GM21390 (cell line): ENCODE measurements at regions not wholly inside any gene's neighbourhood (a gene's known extent, or its start where the extent isn't known, plus 50 kb on each side); places are given as distances from the start of the nearest gene placed in this dataset.

Experiments
- ATAC-seq: cut with Tn5 transposase; IDR thresholded peaks from one replicate; pipeline ENCODE4 v1.9.1; 2021; ENCODE audit not compliant: unreplicated experiment

GRCh38 chr22:47291565-47292495, 529.4 kb downstream of the TBC1D22A start:
- no peak for ATAC-seq

- no peak for ATAC-seq
Measured at GRCh38 chr22:47290706-47291430, 528.4 kb downstream of the TBC1D22A start.

- no peak for ATAC-seq
Measured at GRCh38 chr22:47289336-47289985, 527.0 kb downstream of the TBC1D22A start.

DNA sequence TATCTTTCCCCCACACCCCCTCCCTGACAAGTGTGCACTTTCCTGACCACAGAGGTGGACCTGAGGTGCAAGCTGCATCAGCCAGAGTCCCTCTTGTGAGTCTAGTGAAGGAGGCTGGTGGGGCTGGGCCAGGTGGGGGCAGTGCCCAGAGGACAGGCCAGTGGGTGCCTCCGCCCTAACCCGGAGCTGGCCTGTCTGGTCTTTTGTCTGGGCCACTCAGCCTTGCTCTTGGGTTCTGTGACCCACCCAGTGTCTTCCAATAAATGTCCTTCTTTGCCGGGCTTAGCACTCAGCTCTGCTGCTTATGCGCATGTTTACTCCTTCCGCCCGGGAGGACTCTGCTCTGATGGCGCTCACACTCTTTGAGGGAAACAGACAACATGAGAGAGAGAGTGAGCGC, 526.2 kb downstream of the TBC1D22A start:
- ATAC-seq, result no peak

GRCh38 chr22:47287516-47287915, 525.1 kb downstream of the TBC1D22A start:
- no peak for ATAC-seq

DNA sequence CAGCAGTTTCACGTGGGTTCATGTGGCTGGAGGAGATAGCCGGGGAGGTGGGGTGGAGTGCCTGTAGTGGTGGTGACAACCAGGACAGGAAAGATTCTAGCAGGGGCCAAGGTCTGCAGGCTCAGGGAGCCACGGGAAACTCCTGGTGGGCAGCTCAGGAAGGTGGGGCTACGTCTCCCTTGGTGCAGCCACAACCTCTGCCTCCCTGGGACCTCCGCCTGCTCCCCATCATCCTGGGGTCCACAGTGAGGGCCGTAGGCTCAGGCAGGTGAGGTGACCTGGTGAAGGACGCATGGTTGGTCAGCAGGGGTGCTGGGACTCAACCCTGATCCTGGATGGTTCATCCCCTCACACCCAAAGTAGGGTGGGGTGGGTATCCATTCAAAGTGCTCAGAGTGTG, 524.1 kb downstream of the TBC1D22A start:
- no peak for ATAC-seq

DNA sequence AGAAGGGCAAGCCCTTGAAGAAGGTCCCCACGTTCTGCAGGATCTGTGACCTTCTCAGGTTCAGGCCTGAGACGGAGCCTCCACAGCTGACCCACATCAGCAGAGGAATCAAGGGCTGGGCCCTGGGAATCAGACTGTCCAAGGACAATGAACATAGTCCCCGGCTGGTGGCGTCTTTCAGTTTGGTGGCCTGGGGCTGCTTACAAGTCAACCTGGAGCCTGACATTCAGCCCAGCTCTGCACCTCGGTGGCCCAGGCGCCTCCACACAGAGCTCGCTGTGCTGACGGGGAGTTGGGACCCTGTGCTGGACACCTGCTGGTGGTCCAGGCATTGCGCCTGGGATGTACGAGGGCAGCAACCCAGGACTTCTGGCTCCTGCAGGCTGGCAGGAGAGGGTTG, 523.5 kb downstream of the TBC1D22A start:
- ATAC-seq, result no peak

DNA sequence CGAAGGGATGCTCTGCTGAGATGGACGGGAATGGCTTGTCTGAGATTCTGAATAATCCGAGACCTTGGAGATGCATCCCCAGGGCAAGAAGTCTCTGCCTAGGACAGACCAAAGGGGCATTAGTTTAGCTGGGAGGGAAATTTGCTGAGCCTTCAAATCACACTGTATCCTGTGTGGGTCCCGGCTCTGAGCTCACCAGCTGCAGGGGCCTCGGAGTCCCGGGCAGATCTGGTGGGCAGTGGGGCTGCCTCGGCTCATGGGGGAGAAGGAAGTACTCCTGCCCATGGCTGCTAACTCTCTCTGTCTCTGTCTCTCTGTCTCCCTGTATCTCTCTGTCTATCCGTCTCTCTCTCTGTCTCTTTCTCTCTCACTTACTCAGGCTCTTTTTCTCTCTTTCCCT, 522.4 kb downstream of the TBC1D22A start:
- no peak for ATAC-seq

- no peak for ATAC-seq
Measured at GRCh38 chr22:47284360-47284759, 521.9 kb downstream of the TBC1D22A start.

GRCh38 chr22:47283616-47284270, 521.3 kb downstream of the TBC1D22A start:
- no peak for ATAC-seq

- ATAC-seq, result no peak
Measured at GRCh38 chr22:47282851-47283250, 520.4 kb downstream of the TBC1D22A start.

DNA sequence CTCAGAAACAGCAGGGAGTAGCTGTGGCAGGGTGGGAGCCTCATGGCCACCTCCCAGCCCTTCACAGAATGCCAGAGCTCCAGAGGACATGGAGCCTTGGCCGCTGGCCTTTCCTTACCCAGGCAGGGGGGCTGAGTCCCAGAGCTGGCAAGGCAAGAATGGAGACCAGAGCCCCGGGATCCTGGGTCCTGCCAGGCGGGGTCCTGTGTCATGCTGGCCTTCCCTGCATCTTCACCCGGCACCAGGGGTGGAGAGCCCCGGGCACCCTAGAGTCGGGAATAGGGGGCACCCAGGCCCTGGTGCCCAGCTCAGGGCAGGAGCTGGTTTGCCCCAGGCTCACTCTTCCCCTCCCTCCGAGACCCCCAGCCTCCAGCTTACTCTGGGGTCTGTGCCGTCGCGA, 519.9 kb downstream of the TBC1D22A start:
- ATAC-seq, result no peak

DNA sequence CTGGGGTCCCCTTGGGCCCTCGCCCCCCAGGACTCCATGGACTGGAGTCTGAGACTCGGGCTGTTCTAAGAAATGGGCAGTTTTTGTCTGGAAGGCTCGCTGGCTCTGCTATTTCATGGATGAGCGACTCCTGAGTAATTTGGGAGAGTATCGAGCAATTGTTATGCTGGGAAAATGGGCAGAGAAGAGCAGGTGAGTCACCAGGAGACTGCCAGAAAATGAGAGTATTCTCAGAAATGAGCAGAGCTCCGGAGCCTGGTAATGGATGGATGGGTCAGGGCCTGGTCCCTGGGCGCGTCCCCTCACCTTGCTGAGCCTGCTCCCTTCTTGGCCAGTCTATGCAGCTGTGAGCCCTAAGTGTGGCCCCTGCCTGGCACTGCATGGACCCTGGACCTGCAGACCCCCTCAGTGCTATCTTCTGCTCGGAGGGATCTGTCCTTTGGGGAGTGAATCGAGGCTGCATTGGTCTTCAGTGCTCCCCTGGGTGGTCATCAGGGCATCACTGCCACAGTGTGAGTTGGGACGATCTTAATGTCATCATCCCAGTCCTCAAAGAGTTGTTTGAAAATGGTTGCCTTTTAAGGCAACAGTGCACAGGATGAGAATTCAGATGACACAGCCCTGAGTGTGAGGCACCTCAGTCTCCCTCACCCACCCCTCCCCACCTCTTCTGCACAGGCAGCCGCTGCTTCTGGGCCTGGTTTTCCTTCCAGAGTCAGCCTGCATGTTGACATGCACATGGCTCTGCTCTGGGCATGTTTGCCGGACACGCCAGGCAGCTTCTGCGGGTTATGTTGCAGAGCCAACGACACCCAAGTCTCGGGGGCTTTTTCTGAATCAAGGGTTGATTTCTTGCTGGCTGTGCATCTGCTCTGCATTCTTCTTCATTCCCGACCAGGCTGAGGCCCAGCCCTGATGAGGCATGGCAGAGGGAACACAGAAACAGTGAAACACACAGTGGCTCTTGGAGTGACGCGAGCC, 519.0 kb downstream of the TBC1D22A start:
- ATAC-seq, result no peak

- no peak for ATAC-seq
Measured at GRCh38 chr22:47280301-47280700, 517.9 kb downstream of the TBC1D22A start.

- no peak for ATAC-seq
Measured at GRCh38 chr22:47279746-47280145, 517.3 kb downstream of the TBC1D22A start.

GRCh38 chr22:47279337-47279736, 516.9 kb downstream of the TBC1D22A start:
- no peak for ATAC-seq

GRCh38 chr22:47278655-47279054, 516.2 kb downstream of the TBC1D22A start:
- ATAC-seq, result no peak

DNA sequence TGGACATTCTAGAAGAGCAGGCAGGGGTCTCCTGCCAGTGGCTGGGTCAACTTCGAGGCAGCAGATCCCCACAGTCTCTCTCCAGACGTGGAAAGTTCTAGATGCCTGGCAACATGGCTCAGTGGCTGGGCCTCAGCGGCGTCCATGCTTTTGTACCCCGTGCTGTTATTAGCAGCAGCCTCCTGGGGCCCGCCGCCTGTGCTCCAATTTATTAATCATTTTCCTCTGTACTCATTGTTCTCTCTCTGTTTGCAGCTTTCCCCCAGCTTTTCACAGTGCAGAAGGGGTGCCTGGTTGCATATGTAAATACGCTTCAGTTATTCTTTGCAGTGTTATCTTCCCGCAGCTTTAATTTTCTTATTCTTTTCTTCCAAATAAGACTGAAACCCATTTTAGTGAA, 515.1 kb downstream of the TBC1D22A start:
- ATAC-seq, result no peak

GRCh38 chr22:47276991-47277390, 514.5 kb downstream of the TBC1D22A start:
- ATAC-seq, result no peak

GRCh38 chr22:47276450-47276820, 514.0 kb downstream of the TBC1D22A start:
- no peak for ATAC-seq
